ENCODE measurements at regions not wholly inside any gene's neighbourhood (a gene's known extent, or its start where the extent isn't known, plus 50 kb on each side); places are given as distances from the start of the nearest gene placed in this dataset.

DNA sequence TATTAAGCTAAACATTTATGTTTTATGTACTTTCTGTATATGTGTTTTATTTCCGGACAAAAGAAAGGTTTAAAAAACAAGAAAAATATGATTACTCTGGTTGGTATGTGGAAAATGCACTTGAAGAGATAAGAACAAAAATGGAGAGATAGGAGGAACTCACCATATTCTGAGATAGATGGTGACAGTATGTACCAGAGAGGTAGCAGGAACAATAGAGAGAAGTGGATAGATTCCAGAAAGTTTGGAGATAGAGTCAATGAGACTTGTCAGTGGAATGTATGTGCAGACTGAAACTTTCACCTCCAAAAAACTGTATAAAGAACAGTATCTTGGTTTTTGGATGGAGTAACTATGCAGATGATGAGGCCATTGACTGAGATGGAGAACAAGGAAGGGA lies 105.6 kb upstream of the FSHR start:
- no peak for DNase-seq

DNA sequence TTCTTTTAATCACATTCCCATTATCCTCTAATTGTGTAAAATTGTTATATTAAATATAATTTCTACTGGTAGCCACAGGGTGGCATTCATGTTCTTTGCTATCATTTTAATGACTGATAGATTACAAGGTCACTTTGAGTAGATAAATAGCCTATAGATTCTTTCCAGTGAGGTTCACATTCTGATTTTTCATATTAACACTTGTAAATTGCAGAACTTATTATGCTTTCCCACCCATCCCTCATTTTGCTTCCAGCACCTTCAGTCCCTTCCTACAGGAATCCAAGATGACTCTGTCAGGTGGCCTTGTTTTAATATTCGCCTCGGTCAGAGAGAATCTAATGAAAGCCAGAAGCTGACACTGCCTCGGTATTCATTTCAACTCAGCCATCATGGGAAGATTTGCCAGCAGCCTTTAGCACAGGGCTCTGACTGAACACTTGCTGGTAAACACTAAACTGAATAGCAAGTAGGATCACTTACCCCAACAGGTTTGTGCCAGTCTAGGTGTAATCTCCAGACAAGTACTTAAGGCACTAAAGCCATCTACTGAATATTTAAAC lies 101.2 kb upstream of the FSHR start:
- DNase-seq = no peak

DNA sequence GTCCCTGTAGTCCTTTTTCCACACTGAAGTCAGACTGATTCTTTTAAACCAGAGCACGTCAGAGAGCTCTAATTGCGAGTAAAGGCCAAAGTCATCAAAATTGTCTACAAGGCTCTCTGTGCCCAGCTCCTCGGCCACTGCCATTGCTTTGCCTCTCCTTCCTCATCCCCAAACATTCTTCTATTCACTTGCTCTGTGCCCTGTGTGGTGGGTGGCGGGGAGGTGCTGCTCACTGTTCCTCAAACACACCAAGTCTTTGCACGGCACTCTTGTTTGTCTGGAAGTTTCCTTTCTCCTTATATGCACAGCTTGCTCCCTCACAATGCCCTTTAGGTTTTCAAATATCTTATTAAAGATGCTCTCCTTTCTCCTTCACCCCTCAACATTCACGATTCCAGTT lies 100.1 kb upstream of the FSHR start:
- no peak for DNase-seq

DNA sequence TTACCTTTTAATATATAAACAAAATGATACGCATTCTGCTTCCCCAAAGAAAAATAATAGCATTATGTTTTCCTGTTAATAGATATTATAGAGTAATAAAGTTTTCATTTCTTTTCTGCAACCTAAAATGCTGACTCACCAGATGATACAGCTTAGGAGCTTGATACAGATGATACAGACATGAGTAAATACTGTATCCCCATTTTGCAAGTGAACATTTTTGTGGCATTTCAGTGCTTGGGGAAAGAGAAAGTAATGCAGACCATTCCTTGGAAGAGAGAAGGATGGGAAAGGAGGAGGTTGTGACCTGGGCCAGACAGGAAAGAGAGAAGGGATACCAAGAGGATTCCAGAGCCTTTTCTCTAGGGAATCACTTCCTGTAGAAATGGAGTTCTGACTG lies 97.5 kb upstream of the FSHR start:
- DNase-seq = no peak

DNA sequence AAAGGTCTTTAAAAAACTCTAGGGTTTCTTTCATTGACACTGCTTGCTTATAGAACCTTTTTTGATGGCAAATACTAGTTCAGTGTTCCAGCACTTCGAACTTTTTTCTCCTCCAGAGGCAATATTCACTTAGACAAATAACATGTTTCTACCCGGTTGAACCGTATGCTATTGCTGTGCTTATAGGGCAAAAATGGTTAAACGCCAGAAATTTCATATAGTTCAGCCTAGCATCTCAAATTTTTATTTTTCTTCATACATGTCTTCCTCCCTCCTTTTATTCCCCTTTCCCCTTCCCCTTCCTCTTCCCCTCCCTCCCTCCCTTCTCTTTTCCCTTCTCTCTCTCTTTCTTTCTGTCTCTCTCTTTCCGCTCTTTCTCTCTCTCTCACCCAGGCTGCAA lies 96.9 kb upstream of the FSHR start:
- DNase-seq = no peak

DNA sequence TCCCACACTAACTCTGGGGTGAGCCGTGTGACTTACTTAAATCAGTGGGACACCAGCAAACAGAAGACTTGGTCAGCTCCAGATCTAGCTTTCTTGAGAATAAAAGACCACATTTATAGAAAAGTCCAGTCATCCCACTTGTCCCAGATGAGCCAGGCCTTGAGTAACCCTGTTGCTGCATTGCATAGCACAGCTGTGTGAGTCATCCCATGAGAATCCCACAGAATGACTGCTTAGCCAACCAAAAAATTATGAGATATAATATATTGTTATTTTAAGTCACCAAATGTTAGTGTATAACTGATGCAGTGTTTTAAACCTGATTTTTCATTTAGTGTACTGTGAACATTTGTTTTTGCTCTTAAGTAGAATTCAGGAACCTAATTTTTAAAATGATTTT lies 94.2 kb upstream of the FSHR start:
- DNase-seq = no peak

DNA sequence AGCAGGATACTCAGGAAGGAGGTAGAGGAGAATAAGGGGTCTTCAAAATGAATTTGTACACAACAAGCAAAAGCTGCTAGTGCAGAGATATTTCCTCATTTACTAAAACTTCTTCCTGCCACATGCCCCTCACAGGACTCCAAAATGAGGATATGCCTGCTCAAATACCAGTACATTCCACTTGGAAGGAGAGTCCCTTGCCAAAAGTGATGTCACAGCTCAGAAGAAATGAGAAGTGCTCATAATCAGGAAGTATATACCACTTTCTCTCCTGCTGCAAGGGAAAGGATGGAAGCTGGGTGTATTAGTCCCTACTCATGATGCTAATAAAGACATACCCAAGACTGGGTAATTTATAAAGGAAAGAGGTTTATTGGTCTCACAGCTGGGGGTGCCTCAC lies 87.7 kb upstream of the FSHR start:
- no peak for DNase-seq

DNA sequence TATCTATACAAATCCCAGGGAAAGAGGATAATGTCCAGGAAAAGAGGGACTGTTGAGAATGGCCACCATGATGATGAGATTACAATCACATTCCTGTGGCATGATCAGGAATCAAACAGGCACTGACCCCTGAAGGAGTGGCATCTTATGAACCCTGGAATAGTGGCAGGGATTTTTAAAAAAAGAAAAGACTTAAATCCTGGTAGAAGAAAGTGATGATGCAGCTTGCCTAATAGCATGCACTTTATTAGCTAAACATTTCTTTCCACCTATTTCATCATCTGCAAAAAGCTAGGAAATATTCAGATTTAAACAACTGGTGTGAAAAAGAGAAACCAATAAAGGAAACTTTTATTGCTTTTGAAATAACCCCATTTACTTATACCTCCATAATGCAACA lies 87.2 kb upstream of the FSHR start:
- DNase-seq = no peak

DNA sequence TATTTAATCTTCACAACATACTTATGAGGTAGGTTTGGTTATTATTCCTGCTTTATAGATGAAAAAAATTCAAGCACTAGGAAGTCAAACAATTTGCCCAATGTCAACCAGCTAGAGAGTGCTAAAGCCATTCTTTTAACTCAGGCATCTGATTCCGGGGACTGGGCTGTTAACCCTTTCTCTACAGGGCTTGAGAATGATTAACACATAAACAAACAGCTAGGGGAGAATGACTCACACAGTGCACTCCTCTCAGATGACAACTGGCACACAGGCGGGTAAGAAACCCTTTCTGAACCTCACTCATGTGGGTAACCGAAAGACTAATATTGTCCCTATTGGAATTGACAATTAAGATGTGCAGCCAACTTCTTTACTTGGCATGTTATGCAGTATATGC lies 86.3 kb upstream of the FSHR start:
- DNase-seq = no peak

DNA sequence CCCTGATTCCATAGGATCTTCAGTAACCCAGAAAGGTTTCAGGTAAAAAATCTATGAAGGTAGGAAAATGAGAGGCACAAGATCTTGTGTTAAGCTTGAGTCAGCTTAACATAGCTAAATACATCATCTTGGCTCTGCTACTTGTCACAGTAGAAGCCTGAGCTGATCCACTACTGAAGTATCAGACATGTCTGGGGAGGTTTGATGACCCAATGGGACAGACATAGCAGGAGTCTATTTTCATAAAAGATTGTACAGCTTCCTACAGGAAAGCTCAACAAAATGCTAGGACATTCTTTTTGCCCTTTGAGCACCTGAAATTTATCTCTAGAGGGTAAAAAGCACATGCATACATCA lies 84.3 kb upstream of the FSHR start:
- no peak for DNase-seq

DNA sequence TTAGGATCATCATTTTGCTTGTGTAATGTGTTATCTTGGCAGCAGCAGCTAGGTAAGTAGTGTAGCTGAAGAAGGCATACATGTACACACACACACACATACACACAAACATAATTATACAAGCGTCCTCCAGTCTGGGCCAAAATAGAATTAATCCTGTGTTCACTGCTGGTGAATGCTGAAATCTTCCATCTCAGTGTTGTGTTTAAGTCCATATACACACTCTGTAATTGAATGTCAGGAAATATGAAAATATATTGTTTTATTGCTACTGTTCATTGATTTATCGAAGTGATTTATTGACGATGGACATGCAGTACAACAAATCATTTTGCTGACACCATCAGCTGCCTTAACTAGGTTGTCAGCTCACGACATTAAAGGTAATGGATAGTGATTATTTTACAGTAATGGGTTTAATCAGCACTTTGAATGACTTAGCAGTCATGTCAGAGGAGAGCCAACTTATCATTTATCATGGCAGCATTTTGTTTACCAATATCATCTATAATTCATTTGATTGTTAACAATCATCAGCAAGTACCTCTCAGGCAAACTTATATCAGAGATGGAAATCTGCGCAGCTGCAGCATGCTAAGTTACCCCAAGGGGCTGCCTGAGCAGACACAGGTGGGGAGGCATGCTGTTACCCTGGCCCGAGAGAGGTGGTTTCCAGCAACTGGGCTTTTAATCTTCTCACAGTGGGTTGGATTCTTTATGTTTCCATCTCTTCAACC lies 83.7 kb upstream of the FSHR start:
- DNase-seq = no peak

DNA sequence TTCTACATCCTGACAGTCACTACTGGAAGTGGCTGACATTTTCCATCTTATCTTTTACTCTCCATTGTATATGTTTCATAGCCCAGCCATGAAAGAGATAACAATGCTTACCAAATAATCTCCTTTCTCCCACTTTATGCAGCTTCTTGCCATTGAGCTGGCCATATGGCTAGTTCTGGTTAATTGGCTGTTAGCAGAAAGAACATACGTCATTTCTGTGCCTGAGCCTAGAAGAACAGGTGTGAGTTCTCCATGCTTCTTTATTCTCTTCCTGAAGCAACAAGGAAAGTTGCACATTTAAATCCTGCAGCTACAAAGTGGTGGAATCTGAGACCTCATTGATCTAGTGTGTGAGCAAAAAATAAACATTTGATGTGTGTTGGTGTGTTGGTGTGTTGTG lies 82.0 kb upstream of the FSHR start:
- DNase-seq = no peak

DNA sequence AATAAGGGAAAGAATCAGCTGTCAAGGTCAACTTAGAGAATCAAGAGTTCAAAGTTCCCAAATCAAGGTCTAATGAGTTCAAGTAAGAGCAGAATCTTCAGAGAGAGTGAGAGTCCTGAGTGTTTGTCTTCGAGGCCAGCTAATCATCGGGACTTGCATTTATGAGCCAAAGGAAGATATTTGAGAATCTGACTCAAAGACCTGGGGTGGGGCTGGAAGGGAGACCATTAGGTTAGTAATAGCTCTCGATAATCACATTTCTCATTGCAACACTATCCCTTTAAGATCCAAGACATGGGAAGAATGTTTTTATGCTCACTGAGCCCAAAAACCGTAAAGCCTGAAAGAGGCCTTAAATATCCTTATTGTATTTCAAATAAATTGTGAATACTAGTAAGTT lies 72.0 kb upstream of the FSHR start:
- no peak for DNase-seq

DNA sequence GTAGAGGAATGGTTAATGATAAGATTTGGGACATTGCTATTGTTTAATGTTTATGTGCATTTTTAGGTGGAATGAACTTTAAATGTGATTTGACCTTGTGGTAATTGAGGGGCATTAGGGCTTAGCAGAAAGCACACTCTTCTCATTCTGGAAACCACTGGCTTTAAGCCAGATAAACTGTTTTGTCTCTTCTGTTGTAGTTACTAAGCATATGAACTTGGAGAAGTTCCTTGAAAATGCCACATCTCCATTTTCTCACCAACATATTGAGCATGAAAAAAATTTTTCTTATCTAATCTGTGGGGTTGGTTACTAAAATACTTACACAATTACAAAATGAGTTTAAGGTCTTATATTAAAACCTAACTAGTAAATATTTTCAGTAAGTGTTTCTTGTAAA lies 70.8 kb upstream of the FSHR start:
- no peak for DNase-seq

DNA sequence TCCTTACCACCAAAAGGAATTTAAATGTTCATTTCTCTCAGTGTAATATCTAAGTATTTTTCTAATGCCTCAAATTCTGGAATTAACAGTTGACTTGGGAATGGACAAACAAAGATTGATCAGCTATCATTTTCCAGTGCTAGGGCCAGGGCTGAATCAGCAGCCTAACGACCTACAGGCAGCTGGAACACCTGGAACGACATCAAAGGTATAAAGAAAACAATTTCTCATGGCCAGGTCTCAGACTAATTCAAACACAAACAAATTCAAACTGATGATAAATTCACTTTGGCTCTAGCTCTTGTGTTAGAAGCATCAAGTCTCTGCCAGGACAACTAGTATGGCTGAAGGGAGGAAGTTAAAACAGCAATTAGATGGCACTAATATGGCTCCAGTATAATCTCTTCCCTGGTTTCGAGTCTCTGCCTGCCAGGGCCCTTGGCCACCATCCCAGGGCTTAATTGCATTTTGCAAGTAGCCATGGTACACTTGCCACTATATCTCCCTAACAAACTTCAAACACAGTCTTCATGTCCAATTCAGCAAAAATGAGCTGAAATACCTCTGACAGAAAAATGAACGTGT lies 70.2 kb upstream of the FSHR start:
- no peak for DNase-seq

DNA sequence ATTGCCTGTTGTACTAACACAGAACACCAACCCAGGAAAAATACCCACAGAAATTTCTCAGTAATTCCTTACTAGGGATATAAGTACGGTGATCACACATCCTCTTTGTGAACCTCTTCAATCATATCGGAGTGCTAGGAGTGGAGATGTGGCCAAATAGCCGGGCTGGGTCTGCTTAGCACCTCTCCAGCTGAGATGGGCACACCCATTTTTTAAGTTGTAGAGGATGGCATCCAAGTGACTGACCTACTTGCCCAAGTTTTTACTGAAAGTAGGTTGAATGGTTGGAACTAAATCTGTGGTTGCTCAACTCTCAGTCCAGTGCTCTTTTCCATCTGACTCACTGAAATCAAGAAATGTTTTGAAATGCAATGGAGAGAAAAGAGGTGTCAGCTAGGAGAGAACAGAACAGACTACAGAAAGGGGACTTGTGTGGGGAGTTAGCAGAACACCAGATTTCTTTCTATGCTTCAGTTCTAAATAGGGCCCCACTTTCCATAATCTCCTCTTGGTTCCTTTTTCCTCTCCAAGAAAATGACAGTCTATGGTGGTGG lies 68.7 kb upstream of the FSHR start:
- DNase-seq = no peak

DNA sequence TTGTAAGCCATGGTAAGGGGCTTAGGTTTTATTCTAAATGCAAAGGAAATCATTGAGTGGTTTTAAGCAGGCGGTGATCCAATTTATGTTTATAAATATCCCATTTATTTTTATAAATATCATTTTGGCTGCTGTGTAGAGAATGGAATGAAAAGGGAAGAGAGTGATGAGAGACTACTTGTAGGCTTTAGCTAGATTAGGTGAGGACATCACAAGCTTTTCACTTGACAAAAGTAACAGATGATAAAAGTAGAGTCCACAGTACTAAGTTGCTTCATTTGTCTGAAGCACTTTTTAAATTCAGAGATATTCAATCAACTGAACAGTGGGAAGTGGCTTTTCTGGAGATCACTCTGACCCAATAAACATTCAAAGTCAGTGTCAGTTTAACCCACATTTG lies 65.4 kb upstream of the FSHR start:
- no peak for DNase-seq

DNA sequence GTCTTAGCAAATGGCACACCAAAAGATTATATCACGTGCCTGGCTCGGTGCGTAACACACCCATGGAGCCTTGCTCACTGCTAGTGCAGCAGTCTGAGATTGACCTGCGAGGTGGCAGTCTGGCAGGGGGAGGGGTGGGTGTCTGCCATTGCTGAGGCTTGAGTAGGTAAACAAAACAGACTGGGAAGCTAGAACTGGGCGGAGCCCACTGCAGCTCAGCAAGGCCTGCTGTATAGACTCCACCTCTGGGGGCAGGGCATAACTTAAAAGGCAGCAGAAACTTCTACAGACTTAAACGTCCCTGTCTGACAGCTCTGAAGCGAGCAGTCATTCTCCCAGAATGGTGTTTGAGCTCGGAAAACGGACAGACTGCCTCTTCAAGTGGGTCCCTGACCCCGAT lies 55.9 kb upstream of the FSHR start:
- no peak for DNase-seq

DNA sequence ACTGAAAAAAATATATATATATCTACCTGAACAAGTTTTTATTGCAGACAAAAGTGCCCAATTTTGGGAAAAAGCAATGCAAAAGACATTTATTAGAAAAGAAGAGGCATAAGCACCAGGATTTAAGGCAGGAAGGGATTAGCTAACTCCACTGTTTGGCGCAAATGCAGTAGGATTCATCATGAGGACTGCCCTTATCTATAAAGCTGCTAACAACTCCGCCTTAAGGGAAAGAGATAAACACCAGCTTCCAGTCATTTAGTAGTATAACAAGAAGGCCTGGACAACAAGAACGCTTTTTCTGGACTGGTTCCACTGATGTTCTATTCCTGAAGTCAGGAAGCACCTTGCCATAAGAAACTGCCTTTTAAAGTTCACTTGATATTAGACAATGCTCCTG lies 52.9 kb upstream of the FSHR start:
- no peak for DNase-seq
